ENCODE measurements at regions not wholly inside any gene's neighbourhood (a gene's known extent, or its start where the extent isn't known, plus 50 kb on each side); places are given as distances from the start of the nearest gene placed in this dataset.

GRCh38 chr11:15613251-15613650 lies 498.5 kb downstream of the INSC start:
- no peaks in the 10 kb centered on the region for H3K4me1 ChIP-seq (ENCODE audit: control insufficient read depth in 1 of 2, insufficient read depth in 2 of 2, low read length in 2 of 2)
- no peaks in the 10 kb centered on the region for H3K36me3 ChIP-seq (replicated peaks in 1 of 2; ENCODE audit: control insufficient read depth in 1 of 2, insufficient read depth in 2 of 2, low read length in 2 of 2)
- H3K4me3 ChIP-seq (replicated peaks in 1 of 3; ENCODE audit: low read depth in 2 of 3, low read length in 3 of 3) = no peak overlapping the region
- Mint-ChIP-seq H3K4me1 (peaks cover 2% of the 10 kb centered on the region), H3K4me3 (no peak overlapping the region), H3K9me3 (peaks cover 0 to 6% (median 1%) of the 10 kb centered on the region in 7 donors), H3K27me3 (ENCODE audit: low read depth in 3 of 3) (peaks cover 0 to 4% (median 4%) of the 10 kb centered on the region in 3 donors), H3K36me3 (no peaks in the 10 kb centered on the region), H3K27ac (no peak overlapping the region)
- H3K9me3 ChIP-seq (replicated peaks in 1 of 2; ENCODE audit: control insufficient read depth in 1 of 2, insufficient read depth in 1 of 2, low read length in 2 of 2) = peaks cover 0 to 3% of the 10 kb centered on the region in 2 donors
- H2AFZ ChIP-seq (ENCODE audit: insufficient read depth, low read depth, low read length, poor library complexity, severe bottlenecking) = no peak overlapping the region
- no peaks in the 10 kb centered on the region for H3K27me3 ChIP-seq (ENCODE audit: control insufficient read depth in 2 of 2, insufficient read depth in 2 of 2, low read length in 2 of 2)
- no peak for DNase-seq
- intact Hi-C loops (cut with micrococcal nuclease) = no loop called here
- H3K27ac ChIP-seq (ENCODE audit: low read depth in 1 of 2, low read length in 2 of 2) = no peak overlapping the region
- TF ChIP-seq CTCF (IDR thresholded peaks at IDR 0.05) = no peak
- H3K9ac ChIP-seq (ENCODE audit: insufficient read depth, low read length, poor library complexity, severe bottlenecking) = no peak overlapping the region
- H3K79me2 ChIP-seq (ENCODE audit: insufficient read depth, low read length) = no peaks in the 10 kb centered on the region
- no CpG with 5 or more reads among the region's 1 CpG for WGBS (ENCODE audit: insufficient coverage)
- H3K4me2 ChIP-seq (replicated peaks; ENCODE audit: extremely low read depth, low read length, poor library complexity, severe bottlenecking) = no peak overlapping the region
- no peaks in the 10 kb centered on the region for H4K20me1 ChIP-seq (ENCODE audit: insufficient read depth, low read length)

GRCh38 chr11:15613789-15614188 lies 499.1 kb downstream of the INSC start:
- Histone ChIP-seq H3K4me2 (replicated peaks; ENCODE audit: extremely low read depth, low read length, poor library complexity, severe bottlenecking) (no peak overlapping the region), H3K4me3 (replicated peaks in 1 of 3; ENCODE audit: low read depth in 2 of 3, low read length in 3 of 3) (no peak overlapping the region), H3K9ac (ENCODE audit: insufficient read depth, low read length, poor library complexity, severe bottlenecking) (no peak overlapping the region), H3K27me3 (ENCODE audit: control insufficient read depth in 2 of 2, insufficient read depth in 2 of 2, low read length in 2 of 2) (no peaks in the 10 kb centered on the region), H3K9me3 (replicated peaks in 1 of 2; ENCODE audit: control insufficient read depth in 1 of 2, insufficient read depth in 1 of 2, low read length in 2 of 2) (peaks cover 0 to 3% of the 10 kb centered on the region in 2 donors), H3K4me1 (ENCODE audit: control insufficient read depth in 1 of 2, insufficient read depth in 2 of 2, low read length in 2 of 2) (no peaks in the 10 kb centered on the region), H3K27ac (ENCODE audit: low read depth in 1 of 2, low read length in 2 of 2) (no peak overlapping the region), H4K20me1 (ENCODE audit: insufficient read depth, low read length) (no peaks in the 10 kb centered on the region), H3K36me3 (replicated peaks in 1 of 2; ENCODE audit: control insufficient read depth in 1 of 2, insufficient read depth in 2 of 2, low read length in 2 of 2) (no peaks in the 10 kb centered on the region), H3K79me2 (ENCODE audit: insufficient read depth, low read length) (no peaks in the 10 kb centered on the region), H2AFZ (ENCODE audit: insufficient read depth, low read depth, low read length, poor library complexity, severe bottlenecking) (no peak overlapping the region)
- WGBS (ENCODE audit: insufficient coverage) = no CpG with 5 or more reads among the region's 1 CpG
- no peak for DNase-seq
- Mint-ChIP-seq H3K36me3 (no peaks in the 10 kb centered on the region), H3K27me3 (ENCODE audit: low read depth in 3 of 3) (peaks cover 0 to 6% (median 4%) of the 10 kb centered on the region in 3 donors), H3K9me3 (peaks cover 0 to 6% (median 2%) of the 10 kb centered on the region in 7 donors), H3K4me3 (no peak overlapping the region), H3K27ac (no peak overlapping the region), H3K4me1 (peaks cover 2% of the 10 kb centered on the region)
- intact Hi-C loops (cut with micrococcal nuclease) = no loop called here
- no peak for TF ChIP-seq CTCF (IDR thresholded peaks at IDR 0.05)
